Stimulated activated naive CD4-positive, alpha-beta T cell treated with Interleukin-2 at 50 U/mL for 16 hours (primary cell): ENCODE measurements at regions not wholly inside any gene's neighbourhood (a gene's known extent, or its start where the extent isn't known, plus 50 kb on each side); places are given as distances from the start of the nearest gene placed in this dataset.

ENCODE experiments used
- DNase-seq: peaks from one replicate; lab custom pipeline; 2025; lab: John Stamatoyannopoulos, UW

DNA sequence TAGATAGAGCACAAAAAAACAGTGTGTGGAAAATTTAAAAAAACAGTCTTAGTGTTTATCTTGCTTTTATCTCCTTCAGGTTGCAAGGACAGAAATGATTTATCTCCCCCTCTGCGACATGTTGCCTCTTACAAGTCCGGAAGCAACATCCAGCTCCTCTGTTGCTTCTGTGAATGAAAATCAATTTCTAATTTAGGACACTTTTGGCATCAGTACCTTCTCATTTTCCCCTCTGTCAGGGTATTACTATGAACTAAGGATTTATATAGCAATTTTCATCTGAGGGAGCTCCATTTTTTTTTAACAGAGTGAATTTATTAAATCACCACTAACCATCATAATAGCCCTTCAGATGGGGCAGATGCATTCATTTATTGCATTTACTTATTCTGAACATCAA lies 116.6 kb upstream of the PLXNC1 start:
- no peak for DNase-seq

GRCh38 chr12:94032368-94032767 lies 116.0 kb upstream of the PLXNC1 start:
- no peak for DNase-seq

DNA sequence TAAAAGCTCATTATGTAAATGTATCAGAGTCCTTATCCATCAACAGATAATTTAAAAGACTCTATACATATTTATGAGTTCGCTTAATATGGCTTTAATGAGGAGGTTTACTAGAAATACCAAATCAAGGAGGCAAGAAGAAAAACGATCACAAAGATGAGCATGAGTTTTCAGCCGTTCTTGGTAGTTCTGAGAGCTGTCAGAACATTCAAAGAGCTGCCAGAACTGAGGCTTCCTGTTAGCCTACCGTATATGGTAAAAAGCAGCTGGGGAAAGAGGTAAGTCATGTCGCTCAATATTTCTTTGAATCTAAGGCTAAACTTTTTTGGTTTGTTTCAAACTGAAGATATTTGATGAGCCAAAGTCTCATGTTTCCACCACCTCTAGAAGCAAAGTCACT lies 115.3 kb upstream of the PLXNC1 start:
- DNase-seq: no peak

DNA sequence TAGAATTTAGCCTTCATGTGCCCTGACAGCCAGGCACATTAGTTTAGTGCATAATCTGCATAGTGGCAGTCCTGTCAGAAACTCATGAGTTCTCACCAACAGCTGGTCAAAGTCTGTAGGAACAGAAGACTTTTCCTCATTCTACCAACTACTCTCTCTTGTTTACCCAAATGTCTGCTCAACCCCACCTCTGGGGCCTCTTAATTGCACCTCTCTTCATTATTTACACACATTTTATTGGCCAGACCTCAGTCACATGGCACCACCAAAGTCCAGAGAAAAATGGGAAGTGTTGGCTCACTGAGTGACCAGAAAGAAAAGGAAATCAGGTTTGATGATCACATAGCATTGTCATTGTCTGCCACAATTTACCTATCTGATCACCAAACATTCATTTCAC lies 114.6 kb upstream of the PLXNC1 start:
- DNase-seq: no peak

DNA sequence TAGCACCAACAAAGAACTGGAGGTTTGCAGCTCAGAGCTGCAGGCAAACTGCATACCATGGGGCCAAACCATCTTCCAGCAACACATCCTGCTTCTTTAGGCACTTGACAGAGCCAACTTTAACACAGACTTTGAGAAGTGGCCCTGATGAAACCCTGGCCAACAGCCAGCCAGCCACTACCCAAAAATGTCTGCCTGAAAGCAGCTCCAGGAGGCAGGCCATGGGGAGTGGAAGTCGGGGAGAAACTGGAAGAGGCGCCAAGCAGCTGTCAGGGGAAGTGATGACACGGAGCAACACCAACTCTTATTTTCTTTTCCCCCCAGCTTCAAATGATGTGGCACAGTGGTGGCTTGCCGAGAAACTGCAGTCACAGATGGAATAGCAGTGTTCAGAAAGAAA lies 110.9 kb upstream of the PLXNC1 start:
- no peak for DNase-seq

GRCh38 chr12:94038605-94039004 lies 109.8 kb upstream of the PLXNC1 start:
- DNase-seq: no peak

GRCh38 chr12:94039199-94039840 lies 109.1 kb upstream of the PLXNC1 start:
- DNase-seq: no peak

DNA sequence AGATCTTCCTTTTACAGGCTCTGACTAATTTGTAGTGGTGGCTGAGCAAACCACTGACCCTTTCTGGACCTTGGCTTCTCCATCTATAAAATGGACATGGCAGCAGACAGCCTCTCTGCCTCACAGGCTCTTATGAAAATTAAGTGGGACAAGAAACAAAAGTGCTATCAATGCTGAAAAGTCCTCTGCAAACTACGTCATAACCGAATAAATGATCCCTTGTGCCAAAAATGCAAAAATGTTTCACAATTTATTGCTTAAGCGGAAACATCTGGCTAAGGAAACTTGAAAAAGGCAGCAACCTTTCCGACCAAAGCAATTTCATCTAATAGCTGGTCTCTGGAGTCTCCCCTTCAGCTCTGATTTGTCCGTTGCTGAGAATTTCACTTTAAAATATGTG lies 108.5 kb upstream of the PLXNC1 start:
- no peak for DNase-seq

GRCh38 chr12:94041850-94042249 lies 106.5 kb upstream of the PLXNC1 start:
- no peak for DNase-seq

DNA sequence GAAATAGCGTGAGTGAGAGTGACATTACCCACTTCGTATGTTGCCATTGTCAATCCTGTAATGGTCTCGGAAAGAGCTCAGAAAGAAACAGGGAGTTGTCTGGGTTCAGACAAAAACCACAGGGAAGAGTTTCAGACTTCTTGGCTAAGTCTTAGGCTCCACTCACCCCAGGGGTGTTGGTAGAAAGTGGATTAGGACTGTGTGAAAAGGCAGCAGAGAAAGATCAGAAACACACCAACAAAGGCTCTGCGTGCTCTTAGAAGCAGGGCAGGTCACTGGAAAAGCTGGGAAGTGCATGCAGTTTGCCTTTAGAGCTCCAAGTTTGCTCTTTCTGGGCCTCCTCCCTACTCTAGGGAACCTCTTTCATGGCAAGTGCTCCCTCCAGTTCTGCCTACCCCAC lies 106.1 kb upstream of the PLXNC1 start:
- no peak for DNase-seq

DNA sequence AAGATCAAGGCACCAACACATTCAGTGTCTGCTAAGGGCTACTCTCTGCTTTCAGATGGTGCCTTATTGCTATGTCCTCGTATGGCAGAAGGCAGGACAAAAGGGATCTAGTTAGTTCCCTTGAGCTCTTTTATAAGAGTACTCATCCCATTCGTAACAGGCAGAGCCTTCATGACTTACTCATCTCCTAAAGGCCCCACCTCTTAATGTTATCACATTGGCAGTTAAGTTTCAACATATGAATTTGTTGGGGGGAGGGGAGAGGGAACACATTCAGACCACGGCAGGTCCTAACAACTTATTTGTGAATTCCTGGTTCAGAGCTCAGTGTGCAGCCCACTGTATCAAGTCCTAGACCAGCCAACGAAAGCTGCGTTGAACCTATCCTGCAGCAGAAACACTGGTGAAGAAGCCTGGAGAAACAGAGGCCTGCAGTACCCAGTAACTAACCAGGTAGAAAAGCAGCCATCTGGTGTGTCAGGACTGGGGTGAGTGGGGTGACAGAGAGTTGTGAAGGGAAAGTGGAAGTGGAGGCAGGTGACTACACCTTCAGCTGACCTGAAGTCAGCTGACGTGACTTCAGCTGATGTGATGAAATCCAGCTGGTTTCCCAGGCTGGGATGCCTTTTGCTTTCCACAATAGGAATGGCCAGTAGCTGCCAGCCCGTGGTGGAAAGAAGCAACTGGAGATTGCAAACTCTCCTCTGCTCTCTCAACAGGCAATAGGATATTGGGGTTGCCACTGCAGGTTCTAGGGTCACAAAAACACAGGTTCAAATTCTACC lies 101.6 kb upstream of the PLXNC1 start:
- no peak for DNase-seq

DNA sequence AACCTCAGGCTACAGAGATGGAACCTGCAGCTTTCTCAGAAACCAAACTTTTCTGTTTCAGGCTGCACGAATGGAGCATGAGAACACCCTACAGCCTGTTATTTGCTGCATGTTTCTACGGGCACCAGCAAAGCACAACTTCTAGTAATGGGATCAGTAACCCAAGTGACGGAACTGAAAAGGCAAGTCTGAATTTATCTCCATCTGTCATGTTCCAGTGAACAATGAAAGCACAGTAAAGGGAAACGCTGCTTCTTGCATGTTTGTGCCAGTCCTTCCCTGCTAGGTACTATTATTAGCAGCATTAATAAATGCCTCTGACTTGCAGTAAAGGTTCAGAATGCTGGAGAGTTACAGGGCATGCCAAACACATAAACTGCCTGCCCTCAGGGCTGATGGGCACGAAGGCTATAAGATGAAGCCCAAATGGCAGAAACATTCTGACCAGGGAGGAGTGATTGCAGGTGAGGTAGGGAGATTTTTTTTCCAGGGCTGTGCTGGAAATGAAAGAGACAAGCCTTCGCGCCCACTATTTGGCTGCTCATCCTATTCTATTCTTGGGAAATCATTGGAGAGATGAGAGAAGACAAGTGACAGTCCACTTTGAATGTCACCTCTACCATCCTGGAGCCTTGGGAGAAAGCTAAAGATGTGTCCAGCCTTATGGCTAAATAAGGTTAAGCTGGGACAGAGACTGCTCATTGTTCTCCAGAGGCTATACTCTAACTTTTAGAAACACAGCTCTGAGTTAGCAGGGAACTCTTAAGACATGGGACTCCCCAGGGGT lies 100.4 kb upstream of the PLXNC1 start:
- DNase-seq: no peak

GRCh38 chr12:94048757-94049156 lies 99.6 kb upstream of the PLXNC1 start:
- DNase-seq: no peak

DNA sequence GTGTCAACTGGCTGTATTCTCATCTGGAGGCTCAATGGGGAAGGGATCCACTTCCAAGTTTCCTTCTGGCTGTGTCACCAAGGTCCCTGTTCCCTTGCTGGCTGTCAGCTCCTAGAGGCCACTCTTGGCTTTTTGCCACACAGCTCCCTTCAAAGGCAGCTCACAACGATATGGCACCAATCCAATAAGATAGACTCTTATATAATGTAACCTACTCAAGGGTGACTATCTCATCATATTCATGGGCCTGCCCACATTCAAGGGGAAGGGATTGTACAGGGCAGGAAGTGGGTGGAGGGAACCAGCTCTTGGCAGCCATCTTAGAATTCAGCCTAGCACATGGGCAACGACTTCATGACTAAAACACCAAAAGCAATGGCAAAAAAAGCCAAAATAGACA lies 98.7 kb upstream of the PLXNC1 start:
- no peak for DNase-seq

- no peak for DNase-seq
These were observed 94.7 kb upstream of the PLXNC1 start for GRCh38 chr12:94053676-94054075.

GRCh38 chr12:94055528-94055927 lies 92.8 kb upstream of the PLXNC1 start:
- no peak for DNase-seq

- DNase-seq: no peak
These were observed 91.8 kb upstream of the PLXNC1 start for GRCh38 chr12:94056419-94057158.

- DNase-seq: no peak
These were observed 90.9 kb upstream of the PLXNC1 start for GRCh38 chr12:94057262-94058151.

DNA sequence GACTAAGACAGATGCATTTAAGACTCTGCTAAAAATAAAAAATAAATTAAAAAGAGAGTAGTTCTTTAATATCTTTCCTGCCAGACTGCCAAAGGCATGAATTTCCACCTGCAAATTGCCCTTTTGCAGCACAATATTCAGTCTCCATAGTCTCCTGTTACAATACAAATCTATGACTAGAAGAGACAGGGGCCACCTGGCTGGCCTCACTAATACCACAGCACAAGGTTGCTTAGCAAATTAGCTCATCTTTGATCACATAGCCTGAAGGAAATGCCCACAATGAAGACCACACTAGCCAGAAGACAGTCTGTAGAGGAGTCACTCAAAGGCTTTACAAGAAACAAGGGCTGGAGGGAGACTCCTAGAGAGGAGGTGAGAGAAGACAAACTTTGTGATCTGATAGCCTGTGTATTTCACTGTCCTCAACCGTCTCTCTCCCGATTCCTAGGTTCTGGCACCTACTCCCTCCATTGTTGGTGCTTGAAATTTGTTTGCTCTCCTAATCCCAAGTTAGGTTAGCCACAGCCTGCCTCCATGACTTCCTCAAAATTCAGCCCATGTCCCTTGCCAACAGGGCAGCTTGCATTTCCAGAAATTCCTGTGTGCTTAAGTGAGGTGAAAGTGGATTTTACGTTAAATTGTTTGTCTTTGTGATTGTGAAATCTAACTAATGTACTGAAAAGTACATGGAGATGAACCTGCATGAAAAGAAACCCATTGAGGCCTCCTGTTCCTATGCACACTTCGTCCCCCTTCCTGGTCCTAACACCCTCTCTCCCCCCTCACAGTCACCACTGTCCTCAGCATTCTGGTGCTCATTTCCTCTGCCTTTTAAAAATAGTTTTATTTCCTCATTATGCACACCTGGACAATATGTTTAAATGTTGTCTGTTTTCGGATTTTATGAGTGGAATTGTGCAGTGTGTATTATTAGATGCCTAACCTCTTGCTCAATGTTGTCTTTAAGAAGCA lies 88.7 kb upstream of the PLXNC1 start:
- DNase-seq: no peak

GRCh38 chr12:94062194-94062593 lies 86.2 kb upstream of the PLXNC1 start:
- DNase-seq: no peak
